NCI-H2107 treated with DMSO at 0.1 percent for 48 hours (cell line): ENCODE measurements at regions not wholly inside any gene's neighbourhood (a gene's known extent, or its start where the extent isn't known, plus 50 kb on each side); places are given as distances from the start of the nearest gene placed in this dataset.
A peak's percentile ranks its signal among the peaks of the same experiment; 100 is the strongest.
"Not testable (repeated sequence)": the region's sequence is repeated elsewhere in the genome, so short reads cannot be mapped to it uniquely, and the experiment has no call there.

Experiments
- DNase-seq: peaks from one replicate; lab custom pipeline; 2025; ENCODE audit not compliant: unreplicated experiment; lab: John Stamatoyannopoulos, UW

DNA sequence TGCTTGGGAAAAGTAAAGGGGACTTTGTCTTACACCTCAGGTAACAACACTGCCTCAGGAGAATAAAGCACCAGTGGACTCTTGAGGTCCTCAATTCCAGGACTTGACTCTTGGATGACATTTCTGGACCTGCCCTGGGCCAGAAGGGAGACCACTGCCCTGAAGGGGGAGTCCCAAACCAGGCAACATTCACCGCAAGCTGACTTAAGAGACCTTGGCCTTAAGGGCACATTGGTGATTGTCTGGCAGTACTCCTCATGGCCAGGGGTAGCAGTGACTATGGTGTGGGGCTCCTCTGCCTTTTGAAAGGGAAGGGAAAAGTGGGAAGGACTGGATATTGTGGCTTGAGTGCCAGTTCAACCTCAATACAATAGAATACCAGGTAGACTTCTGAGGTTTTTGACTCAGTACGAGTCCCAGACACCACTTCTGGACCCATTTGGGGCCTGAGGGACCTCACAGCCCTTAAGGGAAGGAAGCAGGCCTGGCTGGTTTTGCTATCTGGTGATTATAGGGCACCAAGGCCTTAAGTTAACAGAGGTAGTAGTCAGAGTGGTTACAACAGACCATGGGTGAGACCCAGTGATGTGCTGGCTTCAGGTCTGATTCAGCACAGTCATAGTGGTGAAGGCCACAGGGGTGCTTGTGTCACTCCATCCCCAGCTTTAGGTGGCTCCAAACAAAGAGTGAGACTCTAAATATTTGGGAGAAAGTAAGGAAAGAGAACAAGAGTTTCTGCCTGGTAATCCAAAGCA, 121.2 kb upstream of the TET2 start:
- DNase-seq = no peak

DNA sequence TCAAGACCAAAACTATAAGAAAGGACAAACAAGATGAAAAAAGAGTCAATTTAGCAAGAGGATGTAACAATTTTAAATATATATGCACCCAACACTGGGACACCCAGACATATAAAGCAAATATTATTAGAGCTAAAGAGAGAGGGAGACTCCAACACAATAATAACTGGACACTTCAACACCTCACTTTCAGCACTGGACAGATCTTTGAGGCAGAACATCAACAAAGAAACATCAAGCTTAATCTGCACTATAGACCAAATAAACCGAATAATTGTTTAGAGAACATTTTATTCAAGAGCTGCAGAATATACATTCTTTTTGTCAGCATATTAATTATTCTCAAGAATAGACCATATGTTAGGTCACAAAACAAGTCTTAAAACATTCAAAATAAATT, 109.7 kb upstream of the TET2 start:
- no peak for DNase-seq

DNA sequence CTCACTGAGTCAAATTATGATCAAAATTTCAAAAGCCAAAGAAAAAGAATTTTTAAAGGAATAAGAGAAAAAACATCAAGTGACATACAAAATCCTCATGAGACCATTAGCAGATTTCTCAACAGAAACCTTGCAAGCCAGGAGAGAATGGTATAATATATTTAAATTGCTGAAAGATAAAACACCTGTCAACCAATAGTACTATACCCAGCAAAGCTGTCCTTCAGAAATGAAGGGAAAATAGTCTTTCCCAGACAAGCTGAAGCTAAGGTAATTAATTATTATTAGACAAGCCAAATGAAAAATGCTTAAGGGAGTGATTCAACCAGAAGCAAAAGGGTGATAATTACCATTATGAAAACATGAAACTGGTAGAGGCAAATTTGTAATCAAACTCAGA, 104.2 kb upstream of the TET2 start:
- no peak for DNase-seq

- DNase-seq = no peak
Observed at GRCh38 chr4:105050896-105051295, 95.8 kb upstream of the TET2 start.

- no peak for DNase-seq
Observed at GRCh38 chr4:105057370-105058105, 89.1 kb upstream of the TET2 start.

DNA sequence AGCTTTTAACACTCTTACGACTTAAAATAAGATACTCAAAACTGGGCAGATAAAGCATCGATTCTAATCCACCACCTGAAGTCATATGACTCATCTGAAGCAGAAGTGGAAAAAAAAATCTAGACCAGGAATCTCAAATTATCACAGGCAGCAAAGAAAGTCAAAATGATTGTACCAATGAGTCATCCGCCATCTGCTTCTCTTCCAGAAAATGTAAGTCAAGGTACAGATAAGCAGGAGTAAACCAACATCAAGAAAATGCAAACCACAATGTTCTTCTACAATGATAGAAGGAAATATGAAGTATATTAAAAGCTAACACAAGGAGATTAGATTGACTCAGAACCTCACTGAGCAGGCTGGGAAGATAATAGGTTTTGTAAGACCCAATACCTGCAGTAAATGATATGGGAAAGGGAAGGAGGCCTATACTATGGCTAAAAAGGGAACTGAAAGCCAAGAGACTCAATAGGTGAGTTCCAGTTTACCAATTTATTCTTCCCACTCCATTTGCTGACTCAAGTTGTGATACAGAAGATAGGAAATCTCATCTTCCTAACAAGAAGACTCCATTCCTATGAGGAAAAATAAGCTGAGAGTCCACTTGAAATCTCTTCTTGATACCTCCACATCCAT, 88.4 kb upstream of the TET2 start:
- no peak for DNase-seq

DNA sequence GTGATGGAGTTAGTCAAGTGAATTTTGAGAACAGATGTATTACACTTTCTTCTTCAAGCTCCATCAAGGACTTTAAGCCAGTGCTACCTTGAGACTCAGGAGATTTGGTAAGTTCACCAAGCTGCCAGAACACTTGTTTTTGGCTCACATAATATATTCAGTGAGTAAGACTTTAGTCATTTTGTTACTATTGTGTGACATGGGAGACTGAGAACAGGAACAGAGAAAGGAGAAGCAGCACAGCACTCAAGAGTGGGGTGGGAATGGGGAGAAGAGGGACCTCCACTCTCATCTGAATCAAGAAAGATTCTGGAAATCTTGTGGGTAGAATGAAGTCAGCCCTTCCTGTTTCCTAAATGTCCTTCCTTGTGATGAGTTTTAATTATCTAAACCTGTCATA, 87.3 kb upstream of the TET2 start:
- DNase-seq = no peak

DNA sequence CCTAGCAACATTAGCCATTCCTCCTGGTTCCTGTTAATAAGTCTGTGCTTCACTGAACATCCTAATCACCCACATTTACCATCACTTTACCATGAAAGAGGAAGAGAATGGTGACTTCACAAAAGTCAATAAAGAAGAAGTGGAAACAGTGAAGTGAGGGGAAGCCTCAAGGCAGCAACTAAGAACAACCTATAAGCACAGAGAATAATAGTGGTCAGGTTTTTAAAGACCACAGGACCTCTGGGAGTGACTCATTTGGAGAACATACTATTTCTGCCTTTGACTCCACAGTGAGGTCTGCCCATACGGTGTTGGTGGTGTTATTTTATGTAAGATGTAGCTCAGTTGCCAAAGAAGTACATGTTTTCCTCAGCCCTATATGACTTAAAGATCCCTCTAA, 86.0 kb upstream of the TET2 start:
- DNase-seq = no peak

DNA sequence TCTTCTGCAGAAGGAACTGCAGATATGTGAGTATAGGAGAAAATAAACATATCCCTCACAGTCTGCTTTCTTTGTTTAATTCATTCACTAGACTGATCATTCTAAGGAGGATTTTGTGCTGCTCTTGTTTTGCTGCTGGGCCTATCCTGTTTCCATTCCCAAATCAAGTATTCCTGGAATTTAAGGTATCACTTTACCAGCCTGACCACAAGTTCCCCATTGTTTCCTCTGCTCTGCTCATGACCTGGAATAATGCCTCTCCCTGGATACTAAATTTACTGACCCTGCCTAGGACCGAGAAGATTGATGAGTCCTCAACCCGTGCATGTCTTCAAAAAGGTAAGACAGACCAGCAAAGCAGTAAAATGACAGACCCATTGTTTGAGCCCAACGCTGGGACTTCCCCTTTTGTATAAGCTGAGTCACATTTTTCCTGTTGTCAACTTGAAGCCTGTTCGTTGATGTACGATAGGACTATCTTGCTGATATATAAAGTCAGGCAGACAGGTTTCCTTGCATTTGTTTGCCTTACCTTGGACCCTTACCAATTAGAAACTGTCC, 85.5 kb upstream of the TET2 start:
- peak; percentile 12 for DNase-seq

GRCh38 chr4:105061731-105062130, 84.9 kb upstream of the TET2 start:
- no peak for DNase-seq

DNA sequence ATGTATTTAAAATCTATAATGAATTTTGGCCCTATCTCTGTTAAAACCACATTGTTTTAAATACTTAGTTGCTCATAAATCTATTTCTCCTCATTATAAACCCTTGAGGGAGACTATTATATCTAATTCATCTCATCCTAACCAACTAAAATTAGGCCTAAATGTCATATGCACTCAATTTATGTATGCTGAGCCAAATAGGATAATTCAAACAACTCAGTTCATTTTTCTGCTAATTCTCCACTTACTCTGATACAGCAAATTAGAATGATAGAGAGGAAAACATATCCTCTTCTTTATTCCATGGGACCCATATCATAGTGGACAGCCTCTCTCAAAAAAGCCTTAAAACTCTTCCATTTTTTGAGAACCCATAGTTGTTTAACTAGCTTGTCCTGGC, 80.3 kb upstream of the TET2 start:
- no peak for DNase-seq

GRCh38 chr4:105067431-105067830, 79.2 kb upstream of the TET2 start:
- DNase-seq = no peak

DNA sequence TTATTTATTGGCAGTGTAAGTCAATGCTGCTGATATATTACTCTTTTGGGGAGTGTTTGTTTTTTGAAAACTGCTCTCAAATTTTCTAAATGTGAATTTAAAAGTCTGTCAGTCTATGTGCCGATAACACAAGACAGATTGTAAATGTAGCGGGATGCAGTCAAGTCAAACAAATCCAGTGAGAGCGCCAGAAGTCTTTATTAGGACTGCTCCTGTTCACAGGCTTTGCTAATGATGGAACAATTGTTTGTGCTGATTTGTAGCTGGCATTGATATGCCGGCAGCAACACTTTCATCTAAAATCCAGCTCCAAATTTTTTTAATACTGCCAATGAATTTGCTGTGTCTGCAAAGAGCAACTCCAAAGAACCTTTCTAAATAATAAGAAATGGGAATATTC, 78.7 kb upstream of the TET2 start:
- DNase-seq = no peak

- peak; percentile 73 for DNase-seq
Observed at GRCh38 chr4:105068516-105068915, 78.2 kb upstream of the TET2 start.

DNA sequence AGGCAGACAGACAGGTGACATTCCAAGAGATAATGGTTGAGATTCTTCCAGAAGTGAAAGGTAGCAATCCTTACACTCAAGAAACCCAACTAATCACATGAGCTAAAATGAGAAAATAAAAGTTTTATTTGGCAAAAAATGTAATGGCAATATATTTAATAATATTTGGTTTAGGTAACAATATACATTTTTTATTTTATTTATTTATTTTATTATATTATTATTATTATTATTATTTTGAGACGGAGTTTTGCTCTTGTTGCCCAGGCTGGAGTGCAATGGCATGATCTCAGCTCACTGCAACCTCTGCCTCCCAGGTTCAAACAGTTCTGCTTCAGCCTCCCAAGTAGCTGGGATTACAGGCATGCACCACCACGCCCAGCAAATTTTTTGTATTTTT, 74.6 kb upstream of the TET2 start:
- DNase-seq = not testable (repeated sequence)

- DNase-seq = no peak
Observed at GRCh38 chr4:105074097-105074496, 72.6 kb upstream of the TET2 start.

GRCh38 chr4:105075045-105075444, 71.6 kb upstream of the TET2 start:
- DNase-seq = no peak

DNA sequence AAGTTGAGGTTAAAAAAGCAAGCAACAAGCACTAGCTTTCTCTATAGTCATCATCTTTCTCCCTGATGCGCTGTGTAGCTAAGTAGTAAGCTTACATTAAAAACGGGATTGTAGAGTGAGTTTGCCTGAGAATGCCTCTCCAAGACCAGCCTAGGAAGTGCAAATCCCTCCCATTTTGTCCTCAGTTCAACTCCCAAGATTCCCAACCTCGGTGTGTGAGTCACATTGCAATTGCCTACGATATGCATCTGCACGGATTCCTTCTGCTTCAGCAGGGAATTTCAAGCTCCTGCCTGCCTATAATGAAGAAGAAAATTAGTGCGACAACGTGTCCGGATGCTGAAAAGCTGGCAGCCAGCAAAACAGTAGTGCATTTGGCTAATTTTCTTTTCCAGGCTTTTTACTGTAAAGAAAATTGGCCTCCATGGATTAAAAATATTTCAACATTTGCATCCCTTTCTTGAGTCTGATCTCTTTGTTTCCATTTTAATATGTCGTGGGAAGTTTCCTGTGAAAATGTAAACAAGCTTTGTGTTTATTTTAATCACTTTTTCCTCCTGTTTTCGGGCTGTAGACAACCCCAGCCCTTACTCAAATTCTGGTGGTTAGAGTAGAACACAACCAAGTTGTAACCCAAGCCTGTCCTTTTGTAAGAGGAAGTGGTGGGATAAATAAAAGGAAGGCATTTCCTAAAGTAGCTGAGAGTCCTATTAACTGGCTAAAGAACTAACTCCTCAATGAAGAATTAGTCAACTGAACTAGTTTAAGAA, 58.4 kb upstream of the TET2 start:
- DNase-seq = peak; percentile 9

GRCh38 chr4:105092356-105092755, 54.3 kb upstream of the TET2 start:
- DNase-seq = no peak

DNA sequence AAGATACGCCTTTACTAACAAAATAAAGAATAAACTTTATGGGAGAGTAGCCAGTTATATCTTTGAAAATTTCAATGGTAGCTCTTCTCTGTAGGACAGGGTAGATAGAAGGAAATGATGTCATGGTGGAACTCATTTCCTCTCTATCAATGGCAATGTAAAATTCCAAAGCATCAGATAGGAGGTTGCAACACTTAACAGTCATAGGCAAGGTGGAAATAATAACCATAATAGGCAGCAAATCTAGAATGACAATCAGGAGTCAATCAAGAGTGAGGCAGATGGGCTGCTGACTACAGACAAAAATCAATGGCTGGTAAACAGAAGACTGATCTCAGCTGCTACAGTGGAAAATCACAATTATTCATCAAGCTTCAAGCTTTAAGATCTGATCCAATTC, 53.9 kb upstream of the TET2 start:
- DNase-seq = no peak

DNA sequence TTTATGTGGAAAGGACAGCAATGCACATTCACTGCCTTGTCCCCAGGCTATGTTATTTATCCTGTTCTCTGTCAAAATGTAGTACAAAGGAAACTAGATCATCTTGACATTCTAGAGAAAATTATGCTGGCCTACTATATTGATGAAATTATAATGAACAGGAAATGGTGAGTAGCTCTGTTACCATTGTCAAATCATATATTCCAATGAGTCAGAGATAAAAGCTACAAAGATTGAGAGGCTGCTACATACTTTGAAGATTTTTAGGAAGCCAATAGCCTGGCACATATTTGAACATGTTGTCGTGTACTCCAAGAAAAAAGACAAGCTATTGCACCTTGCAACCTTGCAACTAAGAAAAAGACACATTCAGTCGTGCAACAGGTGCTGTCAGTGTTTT, 52.7 kb upstream of the TET2 start:
- DNase-seq = no peak
